Activated T-cell treated with anti-CD3 and anti-CD28 coated beads, Interleukin-2, amount 50 U/mL, for 24 hours (primary cell): ENCODE measurements at regions not wholly inside any gene's neighbourhood (a gene's known extent, or its start where the extent isn't known, plus 50 kb on each side); places are given as distances from the start of the nearest gene placed in this dataset.

Experiments used
- DNase-seq: peaks from one replicate; pipeline ENCODE4 v3.0.0-alpha.2; 2020
- H3K27ac Mint-ChIP-seq: 2 replicates; pipeline ENCODE4 v1.8.0; 2020; ENCODE audit warnings: mild to moderate bottlenecking, mixed read lengths
- H3K27me3 Mint-ChIP-seq: 2 replicates; pipeline ENCODE4 v1.8.0; 2020; ENCODE audit warnings: mixed read lengths
- H3K36me3 Mint-ChIP-seq: 2 replicates; pipeline ENCODE4 v1.8.0; 2020; ENCODE audit warnings: low read depth, mixed read lengths
- H3K4me1 Mint-ChIP-seq: 2 replicates; pipeline ENCODE4 v1.8.0; 2020; ENCODE audit warnings: low read depth, mixed read lengths
- H3K4me3 Mint-ChIP-seq: 2 replicates; pipeline ENCODE4 v1.8.0; 2020; ENCODE audit warnings: mild to moderate bottlenecking, moderate library complexity, mixed read lengths
- H3K9me3 Mint-ChIP-seq: 2 replicates; pipeline ENCODE4 v1.8.0; 2020; ENCODE audit warnings: mixed read lengths

GRCh38 chr1:172894349-172895049 is 156.2 kb downstream of the TNFSF18 start:
- no peaks in the 10 kb centered on the region for H3K27me3 Mint-ChIP-seq
- H3K9me3 Mint-ChIP-seq, result no peaks in the 10 kb centered on the region
- H3K4me1 Mint-ChIP-seq, result peaks cover 52% of the 10 kb centered on the region
- no peak for DNase-seq
- peak overlapping the region; percentile 31 for H3K4me3 Mint-ChIP-seq
- no peaks in the 10 kb centered on the region for H3K36me3 Mint-ChIP-seq
- H3K27ac Mint-ChIP-seq, result peak overlapping the region; percentile 85

- Mint-ChIP-seq H3K27me3 (no peaks in the 10 kb centered on the region), H3K27ac (peak overlapping the region; percentile 85), H3K36me3 (no peaks in the 10 kb centered on the region), H3K4me1 (peaks cover 53% of the 10 kb centered on the region), H3K9me3 (no peaks in the 10 kb centered on the region), H3K4me3 (peak overlapping the region; percentile 31)
- DNase-seq, result no peak
These were observed 155.7 kb downstream of the TNFSF18 start for GRCh38 chr1:172895050-172895460.

DNA sequence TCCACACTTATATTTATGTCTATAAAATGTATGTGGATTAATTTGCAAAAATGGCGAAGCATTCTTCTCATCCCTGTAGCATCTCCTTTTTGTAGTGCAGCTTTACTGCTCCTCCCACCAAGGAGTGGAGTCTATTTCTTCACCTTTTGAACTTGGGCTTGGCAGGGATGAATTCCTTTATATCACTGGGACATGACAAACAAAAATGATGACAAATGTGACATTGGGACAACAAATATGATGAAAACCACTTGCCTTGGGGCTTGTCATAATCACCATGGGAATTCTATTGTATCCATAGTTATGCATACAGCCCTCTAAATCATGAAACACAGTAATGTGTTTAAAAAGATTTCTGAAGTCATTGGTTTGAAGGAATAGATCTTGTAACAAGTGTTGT is 155.0 kb downstream of the TNFSF18 start:
- H3K4me3 Mint-ChIP-seq, result no peak overlapping the region
- H3K9me3 Mint-ChIP-seq, result no peaks in the 10 kb centered on the region
- H3K27ac Mint-ChIP-seq, result no peak overlapping the region
- no peak for DNase-seq
- peaks cover 59% of the 10 kb centered on the region for H3K4me1 Mint-ChIP-seq
- peaks cover 3% of the 10 kb centered on the region for H3K27me3 Mint-ChIP-seq
- H3K36me3 Mint-ChIP-seq, result no peaks in the 10 kb centered on the region

DNA sequence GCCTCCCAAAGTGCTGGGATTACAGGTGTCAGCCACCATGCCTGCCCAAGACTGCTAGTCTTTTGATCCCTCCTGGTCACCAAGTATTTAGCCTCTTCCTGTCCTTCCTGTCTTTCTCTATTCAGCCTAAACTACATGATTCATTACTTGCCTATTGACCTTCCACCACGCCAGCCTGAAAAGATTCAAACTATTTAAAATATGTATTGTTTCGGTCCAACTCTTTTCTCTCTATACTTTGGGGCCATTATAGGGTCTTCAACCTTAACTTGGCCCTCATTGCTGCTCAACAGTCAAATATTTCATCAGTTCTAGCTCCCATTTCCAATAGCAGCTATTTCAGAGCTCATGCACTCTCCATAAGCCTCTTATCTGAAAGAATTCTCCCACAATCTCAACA is 153.0 kb downstream of the TNFSF18 start:
- no peak for DNase-seq
- Mint-ChIP-seq H3K27me3 (peaks cover 9% of the 10 kb centered on the region), H3K4me1 (peaks cover 65% of the 10 kb centered on the region), H3K4me3 (no peak overlapping the region), H3K36me3 (no peaks in the 10 kb centered on the region), H3K9me3 (no peaks in the 10 kb centered on the region), H3K27ac (no peak overlapping the region)

GRCh38 chr1:172898866-172899265 is 151.9 kb downstream of the TNFSF18 start:
- peaks cover 59% of the 10 kb centered on the region for H3K4me1 Mint-ChIP-seq
- peaks cover 9% of the 10 kb centered on the region for H3K27me3 Mint-ChIP-seq
- no peak overlapping the region for H3K4me3 Mint-ChIP-seq
- no peaks in the 10 kb centered on the region for H3K36me3 Mint-ChIP-seq
- no peak overlapping the region for H3K27ac Mint-ChIP-seq
- no peaks in the 10 kb centered on the region for H3K9me3 Mint-ChIP-seq
- no peak for DNase-seq

DNA sequence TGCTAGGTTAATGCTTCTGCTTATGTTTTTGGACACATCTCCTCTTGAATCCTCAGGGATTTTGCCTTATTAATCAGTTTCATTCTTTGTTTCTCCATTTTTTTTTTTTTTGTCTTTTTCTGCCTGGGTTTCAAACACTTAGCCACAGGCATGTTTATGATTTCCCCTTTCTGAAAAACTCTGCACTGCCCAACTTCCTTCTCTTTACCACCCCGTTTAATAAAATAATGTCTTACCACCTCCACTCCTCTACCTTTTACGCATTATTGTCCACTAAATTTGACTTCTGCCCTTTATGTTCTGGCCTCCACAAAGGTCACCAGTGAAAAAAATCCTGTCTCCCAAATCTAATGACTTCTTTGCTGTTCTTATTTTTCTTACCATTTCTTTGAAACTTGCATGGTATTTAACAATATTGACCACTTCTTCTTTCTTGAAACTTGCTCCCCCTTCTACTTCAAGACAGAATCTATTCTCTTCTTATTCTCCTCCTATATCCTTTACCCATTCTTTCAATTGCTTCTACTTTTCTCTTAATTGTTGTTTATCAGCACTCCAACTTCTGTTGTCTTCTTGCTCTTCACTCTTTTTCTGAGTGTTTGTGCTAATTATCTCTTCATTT is 150.3 kb downstream of the TNFSF18 start:
- H3K36me3 Mint-ChIP-seq, result no peaks in the 10 kb centered on the region
- H3K27me3 Mint-ChIP-seq, result peaks cover 9% of the 10 kb centered on the region
- no peak for DNase-seq
- H3K4me3 Mint-ChIP-seq, result no peak overlapping the region
- H3K27ac Mint-ChIP-seq, result no peak overlapping the region
- H3K9me3 Mint-ChIP-seq, result no peaks in the 10 kb centered on the region
- peaks cover 47% of the 10 kb centered on the region for H3K4me1 Mint-ChIP-seq

- Mint-ChIP-seq H3K36me3 (no peaks in the 10 kb centered on the region), H3K27me3 (peaks cover 9% of the 10 kb centered on the region), H3K4me3 (no peak overlapping the region), H3K4me1 (peaks cover 51% of the 10 kb centered on the region), H3K9me3 (no peaks in the 10 kb centered on the region), H3K27ac (no peak overlapping the region)
- no peak for DNase-seq
These were observed 148.5 kb downstream of the TNFSF18 start for GRCh38 chr1:172902200-172902599.

DNA sequence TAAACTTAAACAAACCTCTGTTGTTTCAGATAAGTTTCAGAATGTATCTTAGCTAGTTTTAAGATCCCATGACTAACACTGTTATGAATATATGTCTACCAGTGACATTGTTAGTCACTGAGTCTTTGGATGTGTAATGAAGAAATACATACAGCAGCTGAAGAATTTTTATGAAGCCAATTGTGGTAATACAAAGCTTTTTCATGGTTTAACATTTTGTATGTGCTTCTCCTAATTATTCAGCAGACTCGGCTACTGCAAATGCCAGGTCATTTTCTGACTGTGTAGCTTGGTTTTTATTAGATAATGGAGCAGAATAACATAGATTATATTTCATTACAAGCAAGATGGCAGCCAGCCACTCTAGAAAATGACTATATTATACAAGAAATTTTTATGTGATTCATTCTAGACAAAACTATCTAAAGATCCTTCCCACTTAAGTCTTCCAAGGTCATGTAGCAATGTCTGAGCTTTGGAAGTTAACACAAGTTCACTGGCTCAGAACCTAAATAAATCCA is 147.8 kb downstream of the TNFSF18 start:
- Mint-ChIP-seq H3K27ac (no peak overlapping the region), H3K4me1 (peaks cover 54% of the 10 kb centered on the region), H3K4me3 (no peak overlapping the region), H3K9me3 (peaks cover 2% of the 10 kb centered on the region), H3K27me3 (peaks cover 9% of the 10 kb centered on the region), H3K36me3 (no peaks in the 10 kb centered on the region)
- DNase-seq, result no peak

GRCh38 chr1:172903581-172904220 is 147.0 kb downstream of the TNFSF18 start:
- peaks cover 9% of the 10 kb centered on the region for H3K27me3 Mint-ChIP-seq
- DNase-seq, result no peak
- no peak overlapping the region for H3K4me3 Mint-ChIP-seq
- peaks cover 9% of the 10 kb centered on the region for H3K9me3 Mint-ChIP-seq
- H3K4me1 Mint-ChIP-seq, result peaks cover 52% of the 10 kb centered on the region
- H3K36me3 Mint-ChIP-seq, result no peaks in the 10 kb centered on the region
- no peak overlapping the region for H3K27ac Mint-ChIP-seq

DNA sequence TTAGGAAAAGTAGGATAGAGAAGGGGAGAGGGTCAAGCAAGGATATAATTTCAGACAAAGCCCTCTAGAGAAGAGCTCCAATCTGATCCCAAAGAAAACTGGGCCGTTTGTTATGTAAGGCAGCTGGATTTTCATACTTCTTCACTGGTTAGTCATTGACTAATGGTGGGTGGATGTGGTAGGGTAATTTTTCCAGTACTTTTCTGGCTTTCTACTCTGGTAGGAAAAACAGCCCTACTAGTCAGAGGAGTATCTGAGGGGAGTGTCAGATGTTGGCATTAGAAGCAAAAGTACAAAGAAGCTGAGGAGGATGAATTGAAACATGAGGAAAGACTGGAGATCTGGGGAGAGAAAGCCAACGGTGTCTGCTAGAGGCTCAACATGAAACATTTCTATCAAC is 145.3 kb downstream of the TNFSF18 start:
- no peak for DNase-seq
- Mint-ChIP-seq H3K27ac (no peak overlapping the region), H3K27me3 (peaks cover 9% of the 10 kb centered on the region), H3K36me3 (no peaks in the 10 kb centered on the region), H3K4me3 (no peak overlapping the region), H3K4me1 (peaks cover 40% of the 10 kb centered on the region), H3K9me3 (peaks cover 12% of the 10 kb centered on the region)

- peaks cover 12% of the 10 kb centered on the region for H3K9me3 Mint-ChIP-seq
- H3K27me3 Mint-ChIP-seq, result no peaks in the 10 kb centered on the region
- no peak for DNase-seq
- no peak overlapping the region for H3K4me3 Mint-ChIP-seq
- no peak overlapping the region for H3K27ac Mint-ChIP-seq
- peaks cover 33% of the 10 kb centered on the region for H3K4me1 Mint-ChIP-seq
- no peaks in the 10 kb centered on the region for H3K36me3 Mint-ChIP-seq
These were observed 143.8 kb downstream of the TNFSF18 start for GRCh38 chr1:172906778-172907592.

DNA sequence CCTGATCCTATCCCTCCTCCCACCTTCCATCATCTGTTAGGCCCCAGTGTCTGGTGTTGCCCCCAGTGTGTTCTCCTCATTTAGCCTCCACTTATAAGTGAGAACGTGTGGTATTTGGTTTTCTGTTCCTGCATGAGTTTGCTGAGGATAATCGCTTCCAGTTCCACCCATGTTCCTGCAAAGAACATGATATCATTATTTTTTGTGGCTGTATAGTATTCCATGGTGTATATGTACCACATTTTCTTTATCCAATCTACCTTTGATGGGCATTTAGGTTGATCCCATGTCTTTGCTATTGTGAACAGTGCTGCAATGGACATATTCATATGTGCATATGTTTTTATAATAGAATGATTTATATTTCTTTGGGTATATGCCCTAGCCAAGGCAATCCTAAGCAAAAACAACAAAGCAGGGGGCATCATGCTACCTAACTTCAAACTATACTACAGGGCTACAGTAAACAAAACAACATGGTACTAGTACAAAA is 142.9 kb downstream of the TNFSF18 start:
- H3K4me3 Mint-ChIP-seq, result no peak overlapping the region
- no peak for DNase-seq
- H3K4me1 Mint-ChIP-seq, result peaks cover 25% of the 10 kb centered on the region
- H3K27me3 Mint-ChIP-seq, result no peaks in the 10 kb centered on the region
- no peak overlapping the region for H3K27ac Mint-ChIP-seq
- no peaks in the 10 kb centered on the region for H3K36me3 Mint-ChIP-seq
- H3K9me3 Mint-ChIP-seq, result peaks cover 17% of the 10 kb centered on the region

GRCh38 chr1:172909606-172910326 is 141.0 kb downstream of the TNFSF18 start:
- no peaks in the 10 kb centered on the region for H3K36me3 Mint-ChIP-seq
- H3K9me3 Mint-ChIP-seq, result peaks cover 24% of the 10 kb centered on the region
- H3K4me1 Mint-ChIP-seq, result peaks cover 22% of the 10 kb centered on the region
- no peak overlapping the region for H3K4me3 Mint-ChIP-seq
- H3K27ac Mint-ChIP-seq, result no peak overlapping the region
- no peak for DNase-seq
- H3K27me3 Mint-ChIP-seq, result no peaks in the 10 kb centered on the region
